HG03097 (cell line): ENCODE measurements at regions not wholly inside any gene's neighbourhood (a gene's known extent, or its start where the extent isn't known, plus 50 kb on each side); places are given as distances from the start of the nearest gene placed in this dataset.
"Not testable (repeated sequence)": the region's sequence is repeated elsewhere in the genome, so short reads cannot be mapped to it uniquely, and the experiment has no call there.

Source experiments
- ATAC-seq: cut with Tn5 transposase; IDR thresholded peaks from one replicate; pipeline ENCODE4 v1.9.1; 2021; ENCODE audit not compliant: unreplicated experiment, low FRiP score

DNA sequence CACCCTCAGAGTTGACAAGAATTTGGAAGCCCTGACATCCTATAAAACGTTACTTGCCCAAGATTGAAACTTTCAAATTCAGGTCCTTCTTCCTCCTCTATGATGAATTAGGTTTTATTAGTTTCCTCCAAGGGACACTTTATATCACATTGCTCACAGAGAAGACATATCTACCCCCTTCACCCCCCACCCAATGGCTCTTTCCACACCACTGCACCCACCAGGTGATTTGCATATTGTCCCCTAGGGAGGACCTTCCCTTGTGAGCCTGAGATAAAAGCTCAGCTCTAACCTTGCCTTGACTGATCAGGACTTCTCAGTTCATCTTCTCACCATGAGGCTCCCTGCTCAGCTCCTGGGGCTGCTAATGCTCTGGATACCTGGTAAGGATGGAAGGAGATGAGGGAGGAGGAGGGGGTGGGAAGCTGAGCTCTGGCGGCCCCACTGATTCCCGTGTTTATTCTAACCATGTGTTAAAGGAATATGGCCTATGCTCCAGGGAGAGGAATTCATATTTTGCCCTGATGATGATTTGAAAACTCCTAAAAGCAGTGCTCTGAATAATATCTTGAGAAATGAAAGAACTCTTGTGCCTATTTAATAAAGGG is 1255.8 kb downstream of the RPIA start:
- ATAC-seq: not testable (repeated sequence)

DNA sequence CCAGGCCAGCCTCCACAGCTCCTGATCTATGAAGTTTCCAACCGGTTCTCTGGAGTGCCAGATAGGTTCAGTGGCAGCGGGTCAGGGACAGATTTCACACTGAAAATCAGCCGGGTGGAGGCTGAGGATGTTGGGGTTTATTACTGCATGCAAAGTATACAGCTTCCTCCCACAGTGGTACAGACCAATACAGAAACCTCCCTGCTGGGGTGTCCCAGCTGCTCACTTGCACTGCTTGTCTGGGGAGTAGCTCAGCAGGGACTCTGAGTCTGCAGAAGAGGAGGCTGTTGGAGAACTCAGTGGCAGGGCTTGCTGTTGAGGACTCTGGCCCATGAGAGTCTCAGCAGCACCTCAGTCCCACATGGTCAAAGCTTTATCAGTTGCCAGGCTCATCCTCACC is 1256.6 kb downstream of the RPIA start:
- ATAC-seq: not testable (repeated sequence)

DNA sequence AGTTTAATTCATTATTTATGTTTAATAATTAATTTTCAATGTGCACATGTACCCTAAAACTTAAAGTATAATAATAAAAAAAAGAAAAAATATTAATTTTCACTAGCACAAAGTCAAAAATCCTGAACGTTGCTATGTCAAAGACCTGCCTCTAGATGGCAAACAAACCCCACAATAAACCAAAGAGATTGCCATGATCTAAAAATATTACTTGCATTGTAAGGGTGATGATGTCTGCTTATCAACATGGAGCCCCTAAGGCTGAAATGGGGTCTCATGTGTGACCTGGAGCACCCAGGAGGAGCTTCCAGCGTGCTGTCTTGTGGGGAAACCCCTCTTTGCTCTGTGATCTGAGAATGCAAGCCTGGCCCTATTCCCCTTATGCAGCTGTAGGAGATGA is 1259.3 kb downstream of the RPIA start:
- not testable (repeated sequence) for ATAC-seq

DNA sequence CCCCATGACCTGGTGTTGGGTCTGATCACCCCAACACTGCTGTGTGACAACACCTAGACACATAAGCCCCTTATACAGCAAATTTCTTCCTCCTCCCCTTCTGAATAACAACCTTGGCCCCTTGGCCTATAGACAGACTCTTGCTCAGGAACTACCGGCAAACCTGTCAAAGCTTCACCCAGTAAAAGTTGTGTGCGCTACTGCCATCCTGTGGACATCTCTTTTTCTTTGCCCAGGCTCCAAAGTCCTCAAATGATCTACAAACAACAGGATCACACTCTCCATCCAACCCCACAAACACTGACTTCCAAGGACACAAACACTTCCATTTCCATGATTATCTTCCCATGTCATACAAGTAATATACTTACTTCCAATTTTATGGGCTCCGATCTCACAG is 1265.8 kb downstream of the RPIA start:
- ATAC-seq: not testable (repeated sequence)

- ATAC-seq: not testable (repeated sequence)
Measured at GRCh38 chr2:89959729-89960378, 1268.4 kb downstream of the RPIA start.

- not testable (repeated sequence) for ATAC-seq
Measured at GRCh38 chr2:89960570-89960969, 1269.1 kb downstream of the RPIA start.

- peak; percentile 79 for ATAC-seq
Measured at GRCh38 chr2:89968567-89968966, 1277.1 kb downstream of the RPIA start.

GRCh38 chr2:89969190-89969589 is 1277.7 kb downstream of the RPIA start:
- not testable (repeated sequence) for ATAC-seq

- not testable (repeated sequence) for ATAC-seq
Measured at GRCh38 chr2:89973849-89974248, 1282.4 kb downstream of the RPIA start.

GRCh38 chr2:89979826-89980537 is 1288.5 kb downstream of the RPIA start:
- ATAC-seq: not testable (repeated sequence)

DNA sequence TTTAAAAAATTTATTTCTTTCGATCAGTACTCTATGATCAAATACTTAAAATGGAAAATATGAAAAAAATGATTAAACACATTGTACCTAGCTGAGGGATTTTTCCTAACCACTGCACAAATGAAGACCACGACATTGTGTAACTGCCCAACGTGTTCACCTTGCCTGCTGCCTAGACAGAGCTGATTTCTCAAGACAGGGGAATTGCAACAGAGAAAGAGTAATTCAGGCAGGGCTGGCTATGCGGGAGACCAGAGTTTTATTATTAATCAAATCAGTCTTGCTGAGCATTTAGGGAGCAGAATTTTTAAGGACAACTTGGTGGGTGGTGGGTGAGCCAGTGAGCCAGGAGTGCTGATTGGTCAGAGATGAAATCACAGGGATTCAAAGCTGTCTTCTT is 1290.8 kb downstream of the RPIA start:
- not testable (repeated sequence) for ATAC-seq

DNA sequence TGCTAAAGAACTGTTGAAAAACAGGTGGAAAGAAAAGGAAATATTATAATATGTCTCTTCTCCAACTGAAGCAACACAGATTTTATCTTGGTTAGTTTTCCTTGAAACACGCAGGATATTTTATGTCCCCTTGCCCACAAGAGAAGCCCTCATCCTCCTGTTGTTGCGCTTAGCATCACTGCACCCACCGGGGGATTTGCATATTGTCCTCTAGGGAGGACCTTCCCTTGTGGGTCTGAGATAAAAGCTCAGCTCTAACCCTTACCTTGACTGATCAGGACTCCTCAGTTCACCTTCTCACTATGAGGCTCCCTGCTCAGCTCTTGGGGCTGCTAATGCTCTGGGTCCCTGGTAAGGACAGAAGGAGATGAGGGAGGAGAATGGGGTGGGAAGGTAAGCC is 1294.2 kb downstream of the RPIA start:
- ATAC-seq: not testable (repeated sequence)

DNA sequence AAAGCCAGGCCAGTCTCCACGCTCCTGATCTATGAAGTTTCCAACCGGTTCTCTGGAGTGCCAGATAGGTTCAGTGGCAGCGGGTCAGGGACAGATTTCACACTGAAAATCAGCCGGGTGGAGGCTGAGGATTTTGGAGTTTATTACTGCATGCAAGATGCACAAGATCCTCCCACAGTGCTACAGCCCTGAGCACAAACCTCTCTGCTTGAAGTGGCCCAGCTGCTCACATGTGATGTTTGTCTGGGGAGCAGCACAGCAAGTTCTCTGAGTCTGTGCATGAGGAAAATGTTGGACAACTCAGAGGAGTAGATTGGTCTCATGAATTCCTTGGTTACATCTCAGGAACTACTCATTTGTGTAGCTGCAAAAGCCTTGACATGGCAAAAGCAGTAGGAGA is 1295.1 kb downstream of the RPIA start:
- not testable (repeated sequence) for ATAC-seq

DNA sequence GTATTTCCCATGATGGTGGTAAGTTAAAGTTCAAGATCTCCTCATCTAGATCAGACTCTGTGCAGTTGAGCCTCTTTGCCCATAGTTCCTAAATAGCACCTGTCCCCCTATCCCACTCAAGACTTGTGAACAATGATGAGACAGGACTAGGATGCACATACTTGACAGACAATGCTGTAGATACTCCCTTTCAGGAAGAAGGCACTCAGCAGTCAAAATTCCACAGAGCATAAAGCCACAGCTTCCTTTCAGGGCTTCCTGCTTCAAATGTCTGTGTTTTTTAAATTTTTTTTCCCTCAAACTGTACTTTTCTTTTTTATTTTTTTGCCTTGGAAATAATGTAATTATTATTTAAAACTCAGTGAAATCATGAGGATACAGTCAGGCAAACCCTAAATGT is 1305.3 kb downstream of the RPIA start:
- not testable (repeated sequence) for ATAC-seq

GRCh38 chr2:90004553-90004952 is 1313.1 kb downstream of the RPIA start:
- not testable (repeated sequence) for ATAC-seq

GRCh38 chr2:90010442-90011100 is 1319.1 kb downstream of the RPIA start:
- ATAC-seq: not testable (repeated sequence)

- ATAC-seq: not testable (repeated sequence)
Measured at GRCh38 chr2:90011101-90011443, 1319.6 kb downstream of the RPIA start.

- not testable (repeated sequence) for ATAC-seq
Measured at GRCh38 chr2:90019908-90020307, 1328.4 kb downstream of the RPIA start.

DNA sequence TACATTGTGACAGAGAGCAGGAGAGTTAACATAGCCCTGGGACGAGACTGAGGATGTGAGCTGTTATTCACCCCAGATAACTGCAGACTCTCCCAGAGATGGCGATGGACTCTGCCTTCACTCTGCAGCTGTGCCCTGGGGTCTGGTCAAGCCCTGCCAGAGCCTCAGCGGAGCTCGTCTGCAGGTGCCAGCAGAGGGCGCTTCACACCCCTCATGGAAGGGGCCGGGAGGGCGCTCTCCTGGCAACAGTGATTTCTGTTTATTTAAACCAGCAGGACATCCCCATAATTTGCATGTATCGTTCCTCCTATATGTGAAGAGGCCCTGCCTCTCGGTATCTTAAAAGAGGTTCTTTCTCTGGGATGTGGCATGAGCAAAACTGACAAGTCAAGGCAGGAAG is 1329.8 kb downstream of the RPIA start:
- ATAC-seq: not testable (repeated sequence)

DNA sequence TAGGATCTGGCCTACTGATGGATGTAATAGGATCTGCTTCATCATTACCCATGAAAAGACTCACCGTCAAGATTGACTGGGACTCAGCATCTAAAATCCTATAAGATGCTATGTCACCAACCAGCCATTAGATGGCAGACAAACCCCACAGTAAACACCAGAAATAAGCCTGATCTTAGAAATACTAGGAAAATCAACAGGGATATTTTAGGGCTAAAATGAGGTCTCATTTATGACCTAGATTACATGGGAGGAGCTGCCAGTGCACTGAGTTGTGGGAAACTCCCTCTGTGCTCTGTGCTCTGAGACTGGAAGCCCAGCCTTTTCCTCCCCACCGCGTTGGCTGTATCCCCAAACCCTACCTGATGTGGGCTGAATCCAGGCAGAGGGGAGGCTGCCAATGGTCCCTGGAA is 1335.8 kb downstream of the RPIA start:
- peak; percentile 48 for ATAC-seq
